GM12878 (cell line): ENCODE measurements at regions not wholly inside any gene's neighbourhood (a gene's known extent, or its start where the extent isn't known, plus 50 kb on each side); places are given as distances from the start of the nearest gene placed in this dataset.

ENCODE experiments used
- ATAC-seq: fragments of 200-7000 bp; cut with Tn5 transposase; 3 replicates; pipeline ENCODE4 v1.9.1; 2020; ENCODE audit warnings: mild to moderate bottlenecking, moderate library complexity
- BruUV-seq: library from RNA; stranded (reverse); fragments of 400-500 nt; replicated peaks from 2 replicates; lab custom pipeline; 2021; lab: Mats Ljungman, UMichigan
- CTCF ChIA-PET: fragments of 300-600 bp; sonication (Branson Sonifier 250); formaldehyde crosslinking; extraction: SDS; loops from one replicate; lab custom pipeline; 2021; ENCODE audit warnings: inconsistent platforms; lab: Yijun Ruan, JAX
- POLR2A ChIA-PET: fragments of 350-600 bp; formaldehyde crosslinking; extraction: SDS; loops from one replicate; lab custom pipeline; 2021; ENCODE audit warnings: inconsistent platforms; lab: Charles Lee
- RAD21 ChIA-PET: fragments of 300-600 bp; sonication (Branson Sonifier 250); formaldehyde crosslinking; loops from one replicate; lab custom pipeline; 2023; ENCODE audit warnings: antibody characterized with exemption; ENCODE audit not compliant: unreplicated experiment; lab: Charles Lee
- SMC1A ChIA-PET: fragments of 300-600 bp; sonication (Branson Sonifier 250); formaldehyde crosslinking; loops from one replicate; lab custom pipeline; 2023; ENCODE audit not compliant: unreplicated experiment, uncharacterized antibody; lab: Charles Lee
- DNase-seq: peaks from one replicate; pipeline ENCODE4 v3.0.0-alpha.2; 2011; ENCODE audit warnings: low read depth, low spot score
- FAIRE-seq: peaks from 3 replicates; lab custom pipeline; 2011; peaks lifted over from hg19 to GRCh38; lab: Jason Lieb, UNC
- H2AFZ ChIP-seq: 2 replicates; pipeline ENCODE4 v1.6.0; 2011; ENCODE audit warnings: low read depth, low read length, control low read depth; ENCODE audit not compliant: control insufficient read depth
- H3K27ac ChIP-seq: 2 replicates; pipeline ENCODE4 v1.5.1; 2011; ENCODE audit warnings: control low read depth; ENCODE audit not compliant: control insufficient read depth, insufficient read depth
- H3K27me3 ChIP-seq, 2 experiments: replicated peaks in 1 of 2; 2 replicates each; pipeline versions ENCODE4 v1.6.0 to v1.6.1; 2011; ENCODE audit warnings: low read length in 1 of 2; ENCODE audit not compliant: control insufficient read depth in 2 of 2, insufficient read depth in 2 of 2
- H3K36me3 ChIP-seq, 2 experiments: 2 replicates each; pipeline ENCODE4 v1.5.1; 2011; ENCODE audit warnings: low read length in 1 of 2; ENCODE audit not compliant: control insufficient read depth in 2 of 2, insufficient read depth in 2 of 2
- H3K4me1 ChIP-seq: 2 replicates; pipeline ENCODE4 v1.6.1; 2011; ENCODE audit warnings: mild to moderate bottlenecking, low read length, moderate library complexity, mixed read lengths; ENCODE audit not compliant: control insufficient read depth, insufficient read depth
- H3K4me2 ChIP-seq: 2 replicates; pipeline ENCODE4 v1.6.0; 2011; ENCODE audit warnings: control low read depth; ENCODE audit not compliant: control insufficient read depth, insufficient read depth
- H3K4me3 ChIP-seq: fragments of 200-600 bp; sonication (generic); 2 replicates; pipeline ENCODE4 v1.5.1; 2016
- H3K79me2 ChIP-seq: 2 replicates; pipeline ENCODE4 v1.6.0; 2011; ENCODE audit warnings: low read length; ENCODE audit not compliant: control insufficient read depth, insufficient read depth
- H3K9ac ChIP-seq: 2 replicates; pipeline ENCODE4 v1.8.0; 2011; ENCODE audit warnings: low read length, control low read depth, mixed read lengths; ENCODE audit not compliant: control insufficient read depth, insufficient read depth
- H3K9me3 ChIP-seq: replicated peaks from 3 replicates; pipeline ENCODE4 v1.5.1; 2011; ENCODE audit warnings: mild to moderate bottlenecking, low read length; ENCODE audit not compliant: control insufficient read depth, insufficient read depth
- H4K20me1 ChIP-seq: 2 replicates; pipeline ENCODE4 v1.6.0; 2011; ENCODE audit not compliant: control insufficient read depth, insufficient read depth
- ATF3 ChIP-seq: IDR thresholded peaks from 2 replicates; pipeline ENCODE4 v1.6.1; 2011; ENCODE audit warnings: low read depth, mild to moderate bottlenecking, low read length, moderate library complexity, borderline replicate concordance; ENCODE audit errors: extremely low read depth
- BCLAF1 ChIP-seq: fragments of 450-650 bp; IDR thresholded peaks from 2 replicates; pipeline ENCODE4 v1.6.1; 2017; ENCODE audit warnings: antibody characterized with exemption, mild to moderate bottlenecking, moderate library complexity
- CREM ChIP-seq: IDR thresholded peaks from 2 replicates; pipeline ENCODE4 v1.6.1; 2014; ENCODE audit warnings: antibody characterized with exemption, low read depth
- EED ChIP-seq: sonication (generic); IDR thresholded peaks from 2 replicates; pipeline ENCODE4 v1.6.1; 2016; ENCODE audit warnings: antibody characterized with exemption, low read depth
- ETV6 ChIP-seq, 2 experiments: fragments of 450-650 bp in 1 of 2; IDR thresholded peaks in 1 of 2; conservative IDR thresholded peaks in 1 of 2; 2 replicates each; pipeline ENCODE4 v1.6.1; 2014; ENCODE audit warnings: antibody characterized with exemption in 1 of 2, borderline replicate concordance in 1 of 2, low read depth in 1 of 2, mild to moderate bottlenecking in 1 of 2, moderate library complexity in 1 of 2
- EZH2 ChIP-seq: IDR thresholded peaks from 2 replicates; pipeline ENCODE4 v1.6.1; 2012; ENCODE audit warnings: low read depth, mild to moderate bottlenecking, control low read depth, inconsistent platforms, low read length, borderline replicate concordance; ENCODE audit not compliant: control insufficient read depth
- FOS ChIP-seq: IDR thresholded peaks from 3 replicates; pipeline ENCODE4 v1.6.1; 2011; ENCODE audit warnings: borderline replicate concordance; ENCODE audit not compliant: insufficient read length; ENCODE audit errors: extremely low read depth
- HSF1 ChIP-seq: fragments of 150-350 bp; IDR thresholded peaks from 2 replicates; pipeline ENCODE4 v1.6.1; 2014; ENCODE audit warnings: mild to moderate bottlenecking, low read depth, low read length
- NR2F1 ChIP-seq: fragments of 450-650 bp; conservative IDR thresholded peaks from 2 replicates; pipeline ENCODE4 v1.6.1; 2017; ENCODE audit warnings: mild to moderate bottlenecking
- PKNOX1 ChIP-seq: fragments of 450-650 bp; IDR thresholded peaks from 2 replicates; pipeline ENCODE4 v1.6.1; 2016; ENCODE audit warnings: mild to moderate bottlenecking
- RAD21 ChIP-seq: IDR thresholded peaks from 2 replicates; pipeline ENCODE4 v1.6.1; 2011; ENCODE audit warnings: mild to moderate bottlenecking, low read depth, low read length, moderate library complexity; ENCODE audit not compliant: insufficient read depth
- RELB ChIP-seq: fragments of 450-650 bp; IDR thresholded peaks from 2 replicates; pipeline ENCODE4 v1.6.1; 2017; ENCODE audit warnings: low read depth, mild to moderate bottlenecking, moderate library complexity
- TARDBP ChIP-seq: IDR thresholded peaks from 2 replicates; pipeline ENCODE4 v1.6.1; 2016; ENCODE audit warnings: borderline replicate concordance
- ZBTB33 ChIP-seq: fragments of 450-650 bp; IDR thresholded peaks from 2 replicates; pipeline ENCODE4 v1.6.1; 2017; ENCODE audit warnings: mild to moderate bottlenecking
- ZNF207 ChIP-seq: fragments of 450-650 bp; IDR thresholded peaks from 2 replicates; pipeline ENCODE4 v1.6.1; 2014; ENCODE audit warnings: antibody characterized with exemption, mild to moderate bottlenecking, borderline replicate concordance
- WGBS: methylation state at CpG from one replicate; pipeline ENCODE4 v1.1.6; 2016; ENCODE audit warnings: low lambda C conversion rate; ENCODE audit not compliant: insufficient replicate concordance, insufficient coverage; ENCODE audit errors: missing lambda C conversion rate; 5-methylcytosine and 5-hydroxymethylcytosine counted together
- in situ Hi-C: fragments of 300-500 bp; cut with MboI; formaldehyde crosslinking; loops from 9 replicates; pipeline ENCODE4 v1.14.3; 2018; ENCODE audit warnings: mixed read lengths
- intact Hi-C: fragments of 100-400 bp; cut with micrococcal nuclease; formaldehyde crosslinking; loops from one replicate; pipeline ENCODE4 v1.14.2; 2022; ENCODE audit not compliant: unreplicated experiment

GRCh38 chr9:86636519-86636918, 282.3 kb upstream of the TUT7 start:
- in situ Hi-C loops = loop anchor here (5.0 kb wide), 1 partner anchor 41 kb away; no protein-coding TSS in a partner anchor
- ATAC-seq (no peak), DNase-seq (no peak), FAIRE-seq (no peak)
- Histone ChIP-seq H3K27ac (no peak overlapping the region), H3K4me3 (no peak overlapping the region), H2AFZ (no peak overlapping the region), H3K79me2 (no peaks in the 10 kb centered on the region), H4K20me1 (no peaks in the 10 kb centered on the region), H3K9ac (no peak overlapping the region), H3K4me1 (no peaks in the 10 kb centered on the region), H3K4me2 (no peak overlapping the region), H3K36me3 (no peaks in the 10 kb centered on the region), H3K27me3 (no peaks in the 10 kb centered on the region), H3K9me3 (no peaks in the 10 kb centered on the region)
- ChIA-PET SMC1A (no interaction called here), POLR2A (no interaction called here), CTCF (no interaction called here), RAD21 (no interaction called here)
- no peak for TF ChIP-seq ZNF207
- no peak for TF ChIP-seq ZBTB33
- no peak for TF ChIP-seq ETV6 (conservative IDR thresholded peaks at IDR 0.05 in 1 of 2, IDR thresholded peaks at IDR 0.05 in 1 of 2; ENCODE audit: borderline replicate concordance in 1 of 2, low read depth in 1 of 2)
- TF ChIP-seq PKNOX1 = no peak
- TF ChIP-seq RAD21 = no peak
- no peak for TF ChIP-seq FOS
- no peak for TF ChIP-seq EZH2
- no peak for TF ChIP-seq ATF3
- no peak for TF ChIP-seq EED
- TF ChIP-seq CREM = no peak
- TF ChIP-seq TARDBP = no peak
- TF ChIP-seq HSF1 = no peak
- TF ChIP-seq RELB = no peak
- no peak for TF ChIP-seq BCLAF1
- no peak for TF ChIP-seq NR2F1
- 31% methylated on average over 4 of the region's 4 CpGs for WGBS
- intact Hi-C loops = no loop called here
- BruUV-seq = no TSS peak
